ENCODE measurements at regions not wholly inside any gene's neighbourhood (a gene's known extent, or its start where the extent isn't known, plus 50 kb on each side); places are given as distances from the start of the nearest gene placed in this dataset.

DNA sequence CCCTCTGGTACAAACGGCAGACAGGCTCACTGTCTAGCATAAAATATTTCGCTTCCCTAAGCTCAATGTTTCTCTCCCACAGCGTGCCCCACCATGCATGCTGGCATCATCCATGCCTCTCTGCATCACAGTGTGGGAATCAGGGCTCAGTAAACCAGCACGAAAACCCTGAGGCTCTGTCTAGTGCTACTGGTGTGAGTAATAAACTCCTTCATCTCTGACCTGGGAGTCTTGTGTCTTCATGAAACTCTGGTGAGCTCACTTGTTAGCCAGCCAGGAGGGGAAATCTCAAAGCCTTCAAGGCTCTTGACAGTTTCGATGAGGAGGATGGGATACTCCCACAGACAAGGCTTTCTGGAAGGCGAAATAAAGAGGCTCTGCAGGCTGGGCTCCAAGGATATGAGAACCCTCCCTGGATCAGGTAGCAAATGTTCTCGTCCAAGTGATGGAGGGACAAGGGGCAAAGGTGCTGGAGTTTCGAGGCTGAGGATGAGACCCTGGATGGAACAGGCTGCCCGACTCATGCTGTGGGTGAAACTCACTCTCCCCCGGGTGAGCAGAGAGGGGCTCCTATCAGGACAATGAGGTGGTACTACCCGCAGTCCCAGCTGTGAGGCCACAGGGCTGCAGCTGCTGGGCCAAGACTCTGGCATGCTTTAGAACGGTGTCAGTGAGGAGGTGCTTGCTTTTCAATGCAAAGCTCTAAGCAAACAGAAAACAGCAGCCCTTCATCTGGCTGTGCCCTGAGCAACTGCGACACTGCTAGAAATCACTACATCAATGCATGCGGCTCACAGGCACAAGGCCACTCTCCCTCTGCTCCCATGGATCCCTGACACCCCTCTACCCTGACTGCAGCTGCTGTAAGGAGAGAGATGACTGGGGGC lies 69.3 kb downstream of the SHANK2 start (continued):
- no peak for TF ChIP-seq CTCF (conservative IDR thresholded peaks at IDR 0.05; ENCODE audit: low read depth in 2 of 2)
- TF ChIP-seq POLR2AphosphoS5 (IDR thresholded peaks at IDR 0.05; ENCODE audit: low read depth), result no peak
- TF ChIP-seq JUNB (IDR thresholded peaks at IDR 0.05; ENCODE audit: unreplicated experiment), result no peak
- no peak for TF ChIP-seq EZH2phosphoT487 (IDR thresholded peaks at IDR 0.05; ENCODE audit: unreplicated experiment)
- no peak for TF ChIP-seq ZNF114 (CRISPR knock-in tag; IDR thresholded peaks at IDR 0.05)
- TF ChIP-seq, protein P1, sequence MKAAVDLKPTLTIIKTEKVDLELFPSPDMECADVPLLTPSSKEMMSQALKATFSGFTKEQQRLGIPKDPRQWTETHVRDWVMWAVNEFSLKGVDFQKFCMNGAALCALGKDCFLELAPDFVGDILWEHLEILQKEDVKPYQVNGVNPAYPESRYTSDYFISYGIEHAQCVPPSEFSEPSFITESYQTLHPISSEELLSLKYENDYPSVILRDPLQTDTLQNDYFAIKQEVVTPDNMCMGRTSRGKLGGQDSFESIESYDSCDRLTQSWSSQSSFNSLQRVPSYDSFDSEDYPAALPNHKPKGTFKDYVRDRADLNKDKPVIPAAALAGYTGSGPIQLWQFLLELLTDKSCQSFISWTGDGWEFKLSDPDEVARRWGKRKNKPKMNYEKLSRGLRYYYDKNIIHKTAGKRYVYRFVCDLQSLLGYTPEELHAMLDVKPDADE (IDR thresholded peaks at IDR 0.05), result no peak
- TF ChIP-seq REST (IDR thresholded peaks at IDR 0.05; ENCODE audit: unreplicated experiment), result no peak

DNA sequence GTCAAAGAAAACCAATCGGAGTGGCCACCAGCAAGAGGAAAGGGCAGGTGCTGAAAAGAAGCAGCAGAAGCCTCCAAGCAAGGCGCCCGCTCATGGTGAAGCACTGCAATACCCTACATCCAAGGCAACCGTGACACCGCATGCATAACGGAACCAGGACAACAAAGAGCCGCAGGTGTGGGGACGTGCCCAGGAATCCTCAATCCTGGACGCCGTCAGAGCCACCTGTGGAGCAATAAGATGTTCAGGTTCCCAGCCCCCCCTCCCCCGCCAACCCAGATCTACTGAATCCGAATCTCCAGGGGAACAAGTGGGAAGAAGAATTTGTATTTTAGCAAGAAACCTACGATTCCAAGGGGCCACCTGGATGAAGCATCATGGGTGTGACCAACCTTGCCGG lies 70.8 kb downstream of the SHANK2 start:
- ATAC-seq, result peak; percentile 59

More for the DNA sequence above, 70.8 kb downstream of the SHANK2 start:
- Histone ChIP-seq H3F3A (replicated peaks; ENCODE audit: low read depth) (no peaks in the 10 kb centered on the region), H3K4me3 (no peak overlapping the region), H4K20me1 (replicated peaks; ENCODE audit: insufficient read depth) (peaks cover 20% of the 10 kb centered on the region; the same call in 1 of the 2 replicates), H3K4me2 (no peak overlapping the region), H3K27ac (ENCODE audit: low read depth) (no peak overlapping the region), H3K36me3 (ENCODE audit: insufficient read depth) (no peaks in the 10 kb centered on the region), H3K4me1 (ENCODE audit: insufficient read depth) (peaks cover 22% of the 10 kb centered on the region), H3K79me2 (replicated peaks; ENCODE audit: insufficient read depth) (peaks cover 85% of the 10 kb centered on the region), H3K27me3 (ENCODE audit: insufficient read depth) (no peaks in the 10 kb centered on the region), H2AFZ (no peak overlapping the region), H3K9me2 (ENCODE audit: insufficient read depth) (no peaks in the 10 kb centered on the region; the same call in 1 of the 2 replicates)
- Mint-ChIP-seq H3K27me3 (ENCODE audit: insufficient read depth, low read depth, poor library complexity) (peaks cover 7% of the 10 kb centered on the region), H3K27ac (no peak overlapping the region), H3K4me1 (peaks cover 50% of the 10 kb centered on the region), H3K9me3 (peaks cover 8% of the 10 kb centered on the region), H3K4me3 (no peak overlapping the region), H3K36me3 (ENCODE audit: low read depth) (peaks cover 25% of the 10 kb centered on the region)
- TF ChIP-seq, protein P2, sequence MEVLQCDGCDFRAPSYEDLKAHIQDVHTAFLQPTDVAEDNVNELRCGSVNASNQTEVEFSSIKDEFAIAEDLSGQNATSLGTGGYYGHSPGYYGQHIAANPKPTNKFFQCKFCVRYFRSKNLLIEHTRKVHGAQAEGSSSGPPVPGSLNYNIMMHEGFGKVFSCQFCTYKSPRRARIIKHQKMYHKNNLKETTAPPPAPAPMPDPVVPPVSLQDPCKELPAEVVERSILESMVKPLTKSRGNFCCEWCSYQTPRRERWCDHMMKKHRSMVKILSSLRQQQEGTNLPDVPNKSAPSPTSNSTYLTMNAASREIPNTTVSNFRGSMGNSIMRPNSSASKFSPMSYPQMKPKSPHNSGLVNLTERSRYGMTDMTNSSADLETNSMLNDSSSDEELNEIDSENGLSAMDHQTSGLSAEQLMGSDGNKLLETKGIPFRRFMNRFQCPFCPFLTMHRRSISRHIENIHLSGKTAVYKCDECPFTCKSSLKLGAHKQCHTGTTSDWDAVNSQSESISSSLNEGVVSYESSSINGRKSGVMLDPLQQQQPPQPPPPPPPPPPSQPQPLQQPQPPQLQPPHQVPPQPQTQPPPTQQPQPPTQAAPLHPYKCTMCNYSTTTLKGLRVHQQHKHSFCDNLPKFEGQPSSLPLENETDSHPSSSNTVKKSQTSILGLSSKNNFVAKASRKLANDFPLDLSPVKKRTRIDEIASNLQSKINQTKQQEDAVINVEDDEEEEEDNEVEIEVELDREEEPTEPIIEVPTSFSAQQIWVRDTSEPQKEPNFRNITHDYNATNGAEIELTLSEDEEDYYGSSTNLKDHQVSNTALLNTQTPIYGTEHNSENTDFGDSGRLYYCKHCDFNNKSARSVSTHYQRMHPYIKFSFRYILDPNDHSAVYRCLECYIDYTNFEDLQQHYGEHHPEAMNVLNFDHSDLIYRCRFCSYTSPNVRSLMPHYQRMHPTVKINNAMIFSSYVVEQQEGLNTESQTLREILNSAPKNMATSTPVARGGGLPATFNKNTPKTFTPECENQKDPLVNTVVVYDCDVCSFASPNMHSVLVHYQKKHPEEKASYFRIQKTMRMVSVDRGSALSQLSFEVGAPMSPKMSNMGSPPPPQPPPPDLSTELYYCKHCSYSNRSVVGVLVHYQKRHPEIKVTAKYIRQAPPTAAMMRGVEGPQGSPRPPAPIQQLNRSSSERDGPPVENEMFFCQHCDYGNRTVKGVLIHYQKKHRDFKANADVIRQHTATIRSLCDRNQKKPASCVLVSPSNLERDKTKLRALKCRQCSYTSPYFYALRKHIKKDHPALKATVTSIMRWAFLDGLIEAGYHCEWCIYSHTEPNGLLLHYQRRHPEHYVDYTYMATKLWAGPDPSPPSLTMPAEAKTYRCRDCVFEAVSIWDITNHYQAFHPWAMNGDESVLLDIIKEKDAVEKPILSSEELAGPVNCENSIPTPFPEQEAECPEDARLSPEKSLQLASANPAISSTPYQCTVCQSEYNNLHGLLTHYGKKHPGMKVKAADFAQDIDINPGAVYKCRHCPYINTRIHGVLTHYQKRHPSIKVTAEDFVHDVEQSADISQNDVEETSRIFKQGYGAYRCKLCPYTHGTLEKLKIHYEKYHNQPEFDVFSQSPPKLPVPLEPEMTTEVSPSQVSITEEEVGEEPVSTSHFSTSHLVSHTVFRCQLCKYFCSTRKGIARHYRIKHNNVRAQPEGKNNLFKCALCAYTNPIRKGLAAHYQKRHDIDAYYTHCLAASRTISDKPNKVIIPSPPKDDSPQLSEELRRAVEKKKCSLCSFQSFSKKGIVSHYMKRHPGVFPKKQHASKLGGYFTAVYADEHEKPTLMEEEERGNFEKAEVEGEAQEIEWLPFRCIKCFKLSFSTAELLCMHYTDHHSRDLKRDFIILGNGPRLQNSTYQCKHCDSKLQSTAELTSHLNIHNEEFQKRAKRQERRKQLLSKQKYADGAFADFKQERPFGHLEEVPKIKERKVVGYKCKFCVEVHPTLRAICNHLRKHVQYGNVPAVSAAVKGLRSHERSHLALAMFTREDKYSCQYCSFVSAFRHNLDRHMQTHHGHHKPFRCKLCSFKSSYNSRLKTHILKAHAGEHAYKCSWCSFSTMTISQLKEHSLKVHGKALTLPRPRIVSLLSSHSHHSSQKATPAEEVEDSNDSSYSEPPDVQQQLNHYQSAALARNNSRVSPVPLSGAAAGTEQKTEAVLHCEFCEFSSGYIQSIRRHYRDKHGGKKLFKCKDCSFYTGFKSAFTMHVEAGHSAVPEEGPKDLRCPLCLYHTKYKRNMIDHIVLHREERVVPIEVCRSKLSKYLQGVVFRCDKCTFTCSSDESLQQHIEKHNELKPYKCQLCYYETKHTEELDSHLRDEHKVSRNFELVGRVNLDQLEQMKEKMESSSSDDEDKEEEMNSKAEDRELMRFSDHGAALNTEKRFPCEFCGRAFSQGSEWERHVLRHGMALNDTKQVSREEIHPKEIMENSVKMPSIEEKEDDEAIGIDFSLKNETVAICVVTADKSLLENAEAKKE (CRISPR knock-in tag; IDR thresholded peaks at IDR 0.05), result no peak
- no peak for TF ChIP-seq NANOG (IDR thresholded peaks at IDR 0.05; ENCODE audit: borderline replicate concordance)
- no peak for TF ChIP-seq STAT1 (IDR thresholded peaks at IDR 0.05; ENCODE audit: unreplicated experiment)
- DNase-seq (ENCODE audit: low spot score), result peak; percentile 39
